Gastrocnemius medialis (tissue), 4 donors: ENCODE measurements at regions not wholly inside any gene's neighbourhood (a gene's known extent, or its start where the extent isn't known, plus 50 kb on each side); places are given as distances from the start of the nearest gene placed in this dataset.

ENCODE experiments used
- CTCF ChIP-seq, 5 experiments: fragments of 450-650 bp in 3 of 5; fragments of 200-600 bp in 2 of 5; sonication (generic) in 2 of 5; IDR thresholded peaks in 4 of 5; conservative IDR thresholded peaks in 1 of 5; 1 replicate in 4 of 5; 2 replicates in 1 of 5; pipeline ENCODE4 v1.5.1; 2016 to 2019; ENCODE audit warnings: antibody characterized with exemption in 5 of 5, mild to moderate bottlenecking in 3 of 5, moderate library complexity in 3 of 5
- POLR2A ChIP-seq, 2 donors: fragments of 450-650 bp; IDR thresholded peaks; one replicate each; pipeline ENCODE4 v1.6.1; 2017; ENCODE audit warnings: antibody characterized with exemption in 2 of 2, mild to moderate bottlenecking in 2 of 2, moderate library complexity in 2 of 2

- no peak for TF ChIP-seq CTCF (IDR thresholded peaks at IDR 0.05 in 4 of 5, conservative IDR thresholded peaks at IDR 0.05 in 1 of 5)
- no peak for TF ChIP-seq POLR2A (IDR thresholded peaks at IDR 0.05)
Observed at GRCh38 chr4:62199291-62199810, 999.2 kb downstream of the ADGRL3 start.
